Esophagus (tissue), 2 donors: ENCODE measurements at regions not wholly inside any gene's neighbourhood (a gene's known extent, or its start where the extent isn't known, plus 50 kb on each side); places are given as distances from the start of the nearest gene placed in this dataset.
"Not testable (repeated sequence)": the region's sequence is repeated elsewhere in the genome, so short reads cannot be mapped to it uniquely, and the experiment has no call there.

Source experiments
- H3K27ac ChIP-seq, 2 donors: one replicate each; pipeline ENCODE4 v1.5.1; 2013; ENCODE audit warnings: low read depth in 2 of 2, mild to moderate bottlenecking in 2 of 2, inconsistent platforms in 1 of 2, low read length in 1 of 2, moderate library complexity in 1 of 2
- H3K27me3 ChIP-seq, 2 donors: one replicate each; pipeline ENCODE4 v1.6.1; 2013; ENCODE audit warnings: low read length in 2 of 2, control low read depth in 1 of 2, mild to moderate bottlenecking in 1 of 2; ENCODE audit not compliant: insufficient read depth in 2 of 2, control insufficient read depth in 1 of 2
- H3K36me3 ChIP-seq, 2 donors: one replicate each; pipeline ENCODE4 v1.6.1; 2013; ENCODE audit warnings: low read length in 1 of 2; ENCODE audit not compliant: control insufficient read depth in 2 of 2, insufficient read depth in 2 of 2
- H3K4me1 ChIP-seq, 2 donors: one replicate each; pipeline ENCODE4 v1.6.1; 2013; ENCODE audit warnings: low read length in 1 of 2; ENCODE audit not compliant: control insufficient read depth in 2 of 2, insufficient read depth in 2 of 2
- H3K4me3 ChIP-seq, 2 donors: one replicate each; pipeline ENCODE4 v1.5.1; 2013; ENCODE audit warnings: low read length in 2 of 2, mild to moderate bottlenecking in 2 of 2, low read depth in 1 of 2, moderate library complexity in 1 of 2
- H3K9me3 ChIP-seq, 2 donors: one replicate each; pipeline ENCODE4 v1.6.1; 2013; ENCODE audit warnings: mild to moderate bottlenecking in 2 of 2, low read depth in 1 of 2, low read length in 1 of 2, moderate library complexity in 1 of 2; ENCODE audit not compliant: control insufficient read depth in 2 of 2, insufficient read depth in 1 of 2
- WGBS, 2 donors: extraction: QIAGEN DNeasy Blood & Tissue Kit; methylation state at CpG; one replicate each; pipeline ENCODE4 v1.1.7; 2013; 5-methylcytosine and 5-hydroxymethylcytosine counted together
- donor health status: healthy with polysubstance abuse.
- donor health status: Bipolar disorder and iron deficiency.

DNA sequence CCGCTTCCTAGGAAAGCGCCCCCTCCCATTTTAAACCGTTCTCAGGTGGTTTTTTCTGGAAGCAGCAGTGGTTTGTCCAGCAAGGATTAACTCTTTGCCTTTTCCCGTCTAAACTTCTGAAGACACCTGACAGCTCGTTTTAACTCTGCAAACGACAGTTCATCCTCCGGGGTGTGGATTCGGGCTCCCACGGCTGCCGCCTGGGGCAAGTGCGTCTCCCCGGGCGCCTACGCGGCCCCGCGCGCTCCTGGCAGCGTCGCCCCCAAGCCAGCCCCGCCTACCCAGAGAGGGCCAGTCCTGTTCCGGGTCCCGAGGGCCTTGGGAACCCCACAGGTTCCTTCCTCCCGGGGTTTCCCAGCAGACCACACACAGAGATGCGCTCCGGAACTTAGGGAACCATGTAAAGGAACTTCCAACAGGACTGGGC, 54.4 kb downstream of the PRR18 start:
- Histone ChIP-seq H3K27ac (no peak overlapping the region), H3K9me3 (no peaks in the 10 kb centered on the region), H3K27me3 (no peaks in the 10 kb centered on the region), H3K4me1 (no peaks in the 10 kb centered on the region), H3K4me3 (peak overlapping the region in 1 of 2 donors; percentile 12), H3K36me3 (no peaks in the 10 kb centered on the region)
- 6% methylated on average over 26 of the region's 26 CpGs for WGBS, 2 donors

DNA sequence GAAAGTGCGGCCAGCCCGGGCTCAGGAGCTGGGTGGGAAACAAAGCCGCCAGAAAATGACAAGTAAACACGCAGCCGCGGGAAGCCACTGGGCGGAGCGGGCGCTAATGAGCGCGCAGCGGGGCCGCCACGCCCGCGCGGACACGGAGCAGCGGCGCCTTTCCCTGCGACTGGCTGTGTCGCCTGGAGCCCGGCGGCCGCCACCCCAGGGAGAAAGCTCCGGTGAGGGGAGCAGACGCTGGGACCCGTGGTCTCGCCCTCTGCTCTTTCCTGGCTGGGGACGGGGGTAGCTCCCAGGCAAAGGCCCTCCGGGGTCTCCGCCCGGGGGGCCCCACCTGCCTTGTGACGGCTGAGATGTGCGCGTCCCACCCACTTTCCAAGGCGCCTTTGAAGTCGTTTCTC, 54.9 kb downstream of the PRR18 start:
- H3K4me1 ChIP-seq, result no peaks in the 10 kb centered on the region
- no peaks in the 10 kb centered on the region for H3K27me3 ChIP-seq
- peak overlapping the region in 1 of 2 donors; percentile 5 for H3K27ac ChIP-seq
- no peaks in the 10 kb centered on the region for H3K9me3 ChIP-seq
- H3K4me3 ChIP-seq, result peak overlapping the region in 1 of 2 donors; percentile 12
- H3K36me3 ChIP-seq, result no peaks in the 10 kb centered on the region
- 1 to 2% methylated on average over 27 to 38 of the region's 38 CpGs for WGBS, 2 donors

- H3K27ac ChIP-seq, result no peak overlapping the region
- no peaks in the 10 kb centered on the region for H3K9me3 ChIP-seq
- no peaks in the 10 kb centered on the region for H3K36me3 ChIP-seq
- H3K27me3 ChIP-seq, result no peaks in the 10 kb centered on the region
- WGBS, 2 donors, result 87 to 90% methylated on average over 27 of the region's 27 CpGs
- no peak overlapping the region for H3K4me3 ChIP-seq
- H3K4me1 ChIP-seq, result no peaks in the 10 kb centered on the region
Observed at GRCh38 chr6:166252601-166253000, 55.6 kb downstream of the PRR18 start.

DNA sequence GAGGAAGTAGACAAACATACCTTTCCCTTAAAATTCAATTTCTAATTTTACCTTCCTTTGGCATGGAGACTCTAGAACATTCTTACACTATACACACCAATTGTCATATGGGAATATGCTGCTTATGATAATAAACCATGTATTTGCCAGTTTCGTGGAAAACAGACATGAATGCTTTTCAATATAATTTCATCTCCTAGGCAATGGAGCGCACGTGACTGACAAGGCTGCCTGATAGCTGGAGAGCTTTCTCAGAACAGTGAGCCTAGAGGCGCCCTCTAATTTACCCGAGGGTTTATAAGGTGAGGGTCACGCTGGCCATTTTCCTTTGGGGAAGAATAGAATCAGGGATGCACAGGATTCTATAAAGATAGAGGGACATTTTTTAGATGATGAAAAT, 56.5 kb downstream of the PRR18 start:
- Histone ChIP-seq H3K9me3 (no peaks in the 10 kb centered on the region), H3K27me3 (no peaks in the 10 kb centered on the region), H3K4me3 (no peak overlapping the region), H3K4me1 (no peaks in the 10 kb centered on the region), H3K36me3 (no peaks in the 10 kb centered on the region), H3K27ac (no peak overlapping the region)
- 58 to 67% methylated on average over 6 of the region's 6 CpGs for WGBS, 2 donors

- no peaks in the 10 kb centered on the region for H3K27me3 ChIP-seq
- no peak overlapping the region for H3K27ac ChIP-seq
- H3K9me3 ChIP-seq, result no peaks in the 10 kb centered on the region
- H3K36me3 ChIP-seq, result no peaks in the 10 kb centered on the region
- no peak overlapping the region for H3K4me3 ChIP-seq
- H3K4me1 ChIP-seq, result no peaks in the 10 kb centered on the region
- WGBS, 2 donors, result 52 to 55% methylated on average over 3 of the region's 3 CpGs
Observed at GRCh38 chr6:166251211-166251610, 57.0 kb downstream of the PRR18 start.

GRCh38 chr6:166249061-166249785, 59.0 kb downstream of the PRR18 start:
- H3K36me3 ChIP-seq, H3K4me1 ChIP-seq, H3K9me3 ChIP-seq, H3K27me3 ChIP-seq, H3K27ac ChIP-seq, H3K4me3 ChIP-seq: not testable (repeated sequence)
- 80 to 87% methylated on average over 16 of the region's 16 CpGs for WGBS, 2 donors

DNA sequence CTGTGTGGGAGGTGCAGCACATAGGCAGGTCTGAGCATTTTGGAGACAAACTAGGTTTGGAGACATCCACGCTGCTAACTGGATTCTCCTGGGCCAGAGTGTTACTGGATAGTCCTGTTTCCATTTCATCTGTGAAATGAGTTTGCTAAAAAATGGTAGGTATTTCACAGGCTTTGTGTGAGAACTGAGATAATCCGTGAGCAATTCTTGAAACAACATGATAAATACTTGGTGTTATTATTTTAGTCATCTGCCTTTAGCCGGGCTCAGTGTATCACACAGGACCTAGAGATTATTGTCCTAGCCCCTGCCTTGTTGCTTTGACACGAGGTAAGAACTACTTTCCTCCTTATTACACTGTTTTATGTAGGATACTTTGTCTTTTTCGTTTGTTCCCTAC, 63.0 kb downstream of the PRR18 start:
- H3K27ac ChIP-seq, result no peak overlapping the region
- no peak overlapping the region for H3K4me3 ChIP-seq
- no peaks in the 10 kb centered on the region for H3K36me3 ChIP-seq
- H3K9me3 ChIP-seq, result no peaks in the 10 kb centered on the region
- H3K4me1 ChIP-seq, result peaks cover 0 to 4% of the 10 kb centered on the region in 2 donors
- WGBS, 2 donors, result 56 to 58% methylated on average over 5 of the region's 5 CpGs
- no peaks in the 10 kb centered on the region for H3K27me3 ChIP-seq

DNA sequence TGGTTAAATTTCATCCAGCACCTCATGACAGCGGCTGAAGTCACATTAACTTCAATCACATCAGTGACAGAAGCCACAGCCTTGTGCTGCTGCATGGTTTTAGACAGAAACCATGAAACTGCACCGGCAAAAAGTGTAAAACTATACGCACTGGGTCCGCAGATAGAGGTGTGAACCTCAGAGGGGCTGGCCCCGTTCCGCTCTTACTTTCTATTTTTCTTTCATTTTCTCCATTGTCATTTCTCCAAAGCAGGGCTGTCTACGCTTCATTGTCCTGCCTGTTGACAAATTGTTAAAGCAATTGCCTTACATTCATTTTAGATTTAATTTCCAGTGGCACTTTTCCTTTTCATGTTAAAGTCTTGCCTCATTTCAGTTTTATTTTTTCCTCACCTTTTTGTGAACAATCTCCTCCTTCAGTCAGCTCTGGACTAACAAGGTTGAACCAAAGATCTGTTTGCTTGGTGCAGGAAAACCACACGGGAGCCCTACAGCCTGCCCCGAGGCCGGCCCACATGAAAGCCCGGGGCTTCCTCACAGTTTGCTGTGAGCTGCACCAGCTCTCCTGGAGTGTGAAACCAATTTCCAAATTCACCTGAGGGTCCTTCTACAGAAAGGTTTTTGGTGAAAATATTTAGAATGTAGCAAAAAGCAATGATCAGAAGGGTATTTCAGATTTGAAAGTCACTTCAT, 63.7 kb downstream of the PRR18 start:
- Histone ChIP-seq H3K27ac (no peak overlapping the region), H3K9me3 (no peaks in the 10 kb centered on the region), H3K4me1 (peaks cover 0 to 4% of the 10 kb centered on the region in 2 donors), H3K36me3 (no peaks in the 10 kb centered on the region), H3K4me3 (no peak overlapping the region), H3K27me3 (no peaks in the 10 kb centered on the region)
- 43 to 55% methylated on average over 11 of the region's 11 CpGs for WGBS, 2 donors

- H3K36me3 ChIP-seq, result no peaks in the 10 kb centered on the region
- H3K4me3 ChIP-seq, result no peak overlapping the region
- WGBS, 2 donors, result 76 to 78% methylated on average over 4 of the region's 4 CpGs
- H3K9me3 ChIP-seq, result no peaks in the 10 kb centered on the region
- H3K27me3 ChIP-seq, result no peaks in the 10 kb centered on the region
- no peak overlapping the region for H3K27ac ChIP-seq
- peaks cover 0 to 4% of the 10 kb centered on the region in 2 donors for H3K4me1 ChIP-seq
Observed at GRCh38 chr6:166242888-166243287, 65.3 kb downstream of the PRR18 start.

DNA sequence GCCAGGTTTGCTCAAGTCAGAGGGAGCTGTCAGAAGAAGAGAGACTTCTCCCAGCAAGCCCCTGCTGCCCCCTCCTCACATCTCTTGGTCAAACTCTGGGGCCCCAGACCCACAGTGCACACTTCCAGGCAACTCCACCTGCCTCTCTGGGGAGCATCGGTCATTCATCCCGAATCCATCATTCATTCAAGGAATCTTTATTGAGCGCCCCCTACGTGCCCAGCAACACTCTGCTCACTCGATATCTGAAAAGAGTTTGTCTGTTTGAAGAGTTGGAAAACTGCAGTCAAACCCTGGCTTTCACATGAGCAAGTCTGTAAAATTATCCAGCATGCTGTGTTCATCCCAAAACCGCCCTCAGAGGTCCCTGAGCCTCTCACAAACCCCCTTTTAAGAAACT, 66.2 kb downstream of the PRR18 start:
- Histone ChIP-seq H3K36me3 (no peaks in the 10 kb centered on the region), H3K4me1 (peaks cover 0 to 4% of the 10 kb centered on the region in 2 donors), H3K27ac (no peak overlapping the region), H3K27me3 (no peaks in the 10 kb centered on the region), H3K4me3 (no peak overlapping the region), H3K9me3 (no peaks in the 10 kb centered on the region)
- WGBS, 2 donors, result 74 to 85% methylated on average over 6 of the region's 6 CpGs
